Stimulated activated CD4-positive, alpha-beta T cell treated with anti-CD3 and anti-CD28 coated beads, Interleukin-4, amount 100 ng/mL, for 4 hours (primary cell): ENCODE measurements at regions not wholly inside any gene's neighbourhood (a gene's known extent, or its start where the extent isn't known, plus 50 kb on each side); places are given as distances from the start of the nearest gene placed in this dataset.

Experiments used
- DNase-seq, 2 experiments: peaks; one replicate each; pipeline ENCODE4 v3.0.0-alpha.2; 2020

- DNase-seq, result no peak
Observed at GRCh38 chr22:27466778-27467438, 334.6 kb downstream of the MN1 start.

GRCh38 chr22:27467711-27468110 lies 333.8 kb downstream of the MN1 start:
- no peak for DNase-seq

- DNase-seq, result no peak
Observed at GRCh38 chr22:27468712-27469111, 332.8 kb downstream of the MN1 start.

GRCh38 chr22:27470169-27470772 lies 331.3 kb downstream of the MN1 start:
- DNase-seq, result no peak

GRCh38 chr22:27472975-27473374 lies 328.6 kb downstream of the MN1 start:
- no peak for DNase-seq

- no peak for DNase-seq
Observed at GRCh38 chr22:27473533-27473932, 328.0 kb downstream of the MN1 start.

GRCh38 chr22:27474112-27474571 lies 327.4 kb downstream of the MN1 start:
- DNase-seq, result no peak

GRCh38 chr22:27474711-27475547 lies 326.6 kb downstream of the MN1 start:
- no peak for DNase-seq

- DNase-seq, result no peak
Observed at GRCh38 chr22:27475548-27475897, 326.0 kb downstream of the MN1 start.

GRCh38 chr22:27476318-27476717 lies 325.2 kb downstream of the MN1 start:
- DNase-seq, result no peak

GRCh38 chr22:27476729-27477128 lies 324.8 kb downstream of the MN1 start:
- DNase-seq, result no peak

- no peak for DNase-seq
Observed at GRCh38 chr22:27477171-27477570, 324.4 kb downstream of the MN1 start.

- DNase-seq, result no peak
Observed at GRCh38 chr22:27480487-27480886, 321.1 kb downstream of the MN1 start.

- no peak for DNase-seq
Observed at GRCh38 chr22:27482402-27482801, 319.2 kb downstream of the MN1 start.

GRCh38 chr22:27483095-27483785 lies 318.3 kb downstream of the MN1 start:
- no peak for DNase-seq

- DNase-seq, result no peak
Observed at GRCh38 chr22:27485842-27486241, 315.7 kb downstream of the MN1 start.

GRCh38 chr22:27487600-27488452 lies 313.7 kb downstream of the MN1 start:
- DNase-seq, result no peak

- DNase-seq, result no peak
Observed at GRCh38 chr22:27488456-27489177, 312.9 kb downstream of the MN1 start.

- DNase-seq, result no peak
Observed at GRCh38 chr22:27489178-27489675, 312.3 kb downstream of the MN1 start.

GRCh38 chr22:27490080-27490479 lies 311.5 kb downstream of the MN1 start:
- no peak for DNase-seq

GRCh38 chr22:27491888-27492287 lies 309.7 kb downstream of the MN1 start:
- DNase-seq, result no peak
